Activated CD4-positive, alpha-beta T cell treated with anti-CD3 and anti-CD28 coated beads for 36 hours (primary cell): ENCODE measurements at regions not wholly inside any gene's neighbourhood (a gene's known extent, or its start where the extent isn't known, plus 50 kb on each side); places are given as distances from the start of the nearest gene placed in this dataset.

Source experiments
- ATAC-seq: fragments of 200-7000 bp; cut with Tn5 transposase; one replicate; pipeline ENCODE4 v1.10.0; 2021; ENCODE audit warnings: mild to moderate bottlenecking, moderate library complexity
- CTCF ChIA-PET: fragments of 350-600 bp; sonication (Branson Sonifier 250); formaldehyde crosslinking; loops from one replicate; lab custom pipeline; 2021; ENCODE audit warnings: antibody characterized with exemption; lab: Charles Lee
- POLR2A ChIA-PET: fragments of 350-600 bp; sonication (Branson Sonifier 250); formaldehyde crosslinking; loops from one replicate; lab custom pipeline; 2021; ENCODE audit warnings: antibody characterized with exemption, inconsistent platforms; lab: Charles Lee
- DNase-seq: peaks from one replicate; pipeline ENCODE4 v3.0.0-alpha.2; 2020
- H3K27ac Mint-ChIP-seq: one replicate; pipeline ENCODE4 v1.8.0; 2021; ENCODE audit warnings: mixed read lengths
- H3K27me3 Mint-ChIP-seq: one replicate; pipeline ENCODE4 v1.8.0; 2021; ENCODE audit warnings: mixed read lengths
- H3K36me3 Mint-ChIP-seq: one replicate; pipeline ENCODE4 v1.8.0; 2021; ENCODE audit warnings: low read depth, mixed read lengths
- H3K4me1 Mint-ChIP-seq: one replicate; pipeline ENCODE4 v1.8.0; 2021; ENCODE audit warnings: mixed read lengths
- H3K4me3 Mint-ChIP-seq: one replicate; pipeline ENCODE4 v1.8.0; 2021; ENCODE audit warnings: mild to moderate bottlenecking, moderate library complexity, mixed read lengths
- H3K9me3 Mint-ChIP-seq: one replicate; pipeline ENCODE4 v1.8.0; 2021; ENCODE audit warnings: low read depth, mixed read lengths
- intact Hi-C, 2 experiments: fragments of 100-400 bp; cut with DNase I in 1 of 2; cut with micrococcal nuclease in 1 of 2; formaldehyde crosslinking; loops; one replicate each; pipeline versions ENCODE4 v1.14.2 to v1.15.1; 2022 to 2024; cut with DNase I, micrococcal nuclease

GRCh38 chr11:107252429-107253161, 205.0 kb downstream of the CWF19L2 start:
- DNase-seq: no peak
- H3K4me3 Mint-ChIP-seq: no peak overlapping the region
- H3K9me3 Mint-ChIP-seq: no peaks in the 10 kb centered on the region
- ChIA-PET CTCF (interaction anchor here (0.8 kb wide), 1 partner anchor 97 kb away, joined by 3 read pairs; no protein-coding TSS in a partner anchor), POLR2A (no interaction called here)
- peaks cover 3% of the 10 kb centered on the region for H3K27me3 Mint-ChIP-seq
- H3K27ac Mint-ChIP-seq: no peak overlapping the region
- intact Hi-C loops: no loop called here
- ATAC-seq: no peak
- no peaks in the 10 kb centered on the region for H3K36me3 Mint-ChIP-seq
- H3K4me1 Mint-ChIP-seq: no peaks in the 10 kb centered on the region

DNA sequence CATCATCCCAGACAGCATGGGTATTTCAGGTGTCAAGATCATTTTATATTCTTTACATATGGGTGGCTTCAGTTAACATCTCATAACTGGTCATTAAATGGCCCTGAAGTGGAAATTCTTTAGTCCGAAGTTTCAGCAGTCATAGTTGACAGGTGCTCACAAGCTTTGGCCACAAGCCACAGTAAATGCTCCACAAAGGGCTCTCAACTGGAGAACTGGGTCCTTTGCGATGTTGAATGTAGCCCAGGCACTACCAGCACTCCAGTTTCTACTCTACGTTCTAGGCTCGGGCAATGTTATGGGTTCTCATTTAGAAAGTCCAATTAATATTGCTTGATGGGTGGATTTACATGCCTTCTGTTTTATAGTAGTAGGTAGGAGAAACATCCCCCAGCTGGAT, 206.3 kb downstream of the CWF19L2 start:
- intact Hi-C loops: no loop called here
- Mint-ChIP-seq H3K27me3 (peaks cover 3% of the 10 kb centered on the region), H3K4me3 (no peak overlapping the region), H3K27ac (no peak overlapping the region), H3K9me3 (no peaks in the 10 kb centered on the region), H3K36me3 (no peaks in the 10 kb centered on the region), H3K4me1 (no peaks in the 10 kb centered on the region)
- DNase-seq (no peak), ATAC-seq (no peak)
- CTCF ChIA-PET: interaction anchor here (0.7 kb wide), 1 partner anchor 17 kb away, joined by 3 read pairs; no protein-coding TSS in a partner anchor
- POLR2A ChIA-PET: no interaction called here

GRCh38 chr11:107250017-107250416, 207.6 kb downstream of the CWF19L2 start:
- POLR2A ChIA-PET: no interaction called here
- Mint-ChIP-seq H3K9me3 (no peaks in the 10 kb centered on the region), H3K27me3 (peaks cover 3% of the 10 kb centered on the region), H3K4me1 (no peaks in the 10 kb centered on the region), H3K27ac (no peak overlapping the region), H3K36me3 (no peaks in the 10 kb centered on the region), H3K4me3 (no peak overlapping the region)
- intact Hi-C loops: no loop called here
- ATAC-seq: no peak
- CTCF ChIA-PET: no interaction called here
- DNase-seq: no peak

GRCh38 chr11:107249054-107249453, 208.6 kb downstream of the CWF19L2 start:
- H3K36me3 Mint-ChIP-seq: no peaks in the 10 kb centered on the region
- no peak for ATAC-seq
- POLR2A ChIA-PET: no interaction called here

DNA sequence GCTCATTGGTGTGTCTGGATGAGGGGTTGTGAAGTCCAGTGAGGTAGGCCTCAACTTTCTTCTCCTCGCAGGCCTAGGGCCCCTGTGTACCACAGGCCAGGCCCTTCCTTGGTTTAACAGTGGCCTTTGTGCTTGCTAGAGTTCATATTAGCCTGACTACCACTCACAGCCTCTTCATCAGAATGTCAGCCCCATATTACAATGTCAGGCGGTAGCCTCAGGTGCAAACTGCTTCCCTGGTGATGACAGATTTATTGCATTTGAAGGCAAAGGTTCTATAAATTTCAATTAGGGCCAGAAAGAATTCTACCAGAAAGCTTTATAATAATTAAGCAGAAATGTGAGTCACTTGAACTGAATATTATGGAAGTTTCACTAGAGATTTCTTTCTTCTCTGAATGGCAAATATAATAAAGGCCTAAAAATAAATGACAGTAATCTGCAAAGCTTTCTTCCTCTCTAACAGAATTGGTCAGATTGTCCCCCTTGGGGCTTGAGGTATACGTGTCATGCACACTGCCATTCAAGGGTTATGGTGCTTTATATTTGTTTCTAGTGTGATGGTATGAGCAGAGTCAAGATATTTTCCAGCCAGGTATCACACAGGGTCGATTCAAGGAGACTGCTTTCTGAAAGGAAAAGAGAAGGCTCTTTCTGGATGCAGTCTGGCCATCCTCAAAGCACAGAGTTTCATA, 210.3 kb downstream of the CWF19L2 start:
- Mint-ChIP-seq H3K27me3 (no peaks in the 10 kb centered on the region), H3K4me3 (no peak overlapping the region), H3K9me3 (no peaks in the 10 kb centered on the region), H3K4me1 (no peaks in the 10 kb centered on the region), H3K36me3 (no peaks in the 10 kb centered on the region), H3K27ac (no peak overlapping the region)
- no peak for ATAC-seq
- ChIA-PET POLR2A (no interaction called here), CTCF (interaction anchor here (0.8 kb wide), 1 partner anchor 1542 kb away, joined by 3 read pairs; no protein-coding TSS in a partner anchor)
- intact Hi-C loops: no loop called here
- DNase-seq: no peak

More at GRCh38 chr11:107249054-107249453, 208.6 kb downstream of the CWF19L2 start:
- H3K27ac Mint-ChIP-seq: no peak overlapping the region
- no peak for DNase-seq
- no peaks in the 10 kb centered on the region for H3K9me3 Mint-ChIP-seq
- CTCF ChIA-PET: no interaction called here
- H3K4me1 Mint-ChIP-seq: no peaks in the 10 kb centered on the region
- H3K4me3 Mint-ChIP-seq: no peak overlapping the region
- H3K27me3 Mint-ChIP-seq: no peaks in the 10 kb centered on the region
- intact Hi-C loops: no loop called here

- CTCF ChIA-PET: no interaction called here
- POLR2A ChIA-PET: no interaction called here
- no peaks in the 10 kb centered on the region for H3K36me3 Mint-ChIP-seq
These were observed 213.7 kb downstream of the CWF19L2 start for GRCh38 chr11:107243929-107244328.

GRCh38 chr11:107232451-107232850, 214.2 kb upstream of the GUCY1A2 start:
- intact Hi-C loops: no loop called here
- ChIA-PET POLR2A (no interaction called here), CTCF (no interaction called here)
- DNase-seq (no peak), ATAC-seq (no peak)
- no peaks in the 10 kb centered on the region for H3K4me1 Mint-ChIP-seq
- no peaks in the 10 kb centered on the region for H3K27me3 Mint-ChIP-seq
- no peak overlapping the region for H3K4me3 Mint-ChIP-seq
- H3K27ac Mint-ChIP-seq: no peak overlapping the region
- no peaks in the 10 kb centered on the region for H3K36me3 Mint-ChIP-seq
- H3K9me3 Mint-ChIP-seq: peaks cover 9% of the 10 kb centered on the region

More at GRCh38 chr11:107243929-107244328, 213.7 kb downstream of the CWF19L2 start:
- intact Hi-C loops: no loop called here
- Mint-ChIP-seq H3K4me1 (no peaks in the 10 kb centered on the region), H3K9me3 (no peaks in the 10 kb centered on the region), H3K27ac (no peak overlapping the region), H3K27me3 (no peaks in the 10 kb centered on the region), H3K4me3 (no peak overlapping the region)
- ATAC-seq (no peak), DNase-seq (no peak)

DNA sequence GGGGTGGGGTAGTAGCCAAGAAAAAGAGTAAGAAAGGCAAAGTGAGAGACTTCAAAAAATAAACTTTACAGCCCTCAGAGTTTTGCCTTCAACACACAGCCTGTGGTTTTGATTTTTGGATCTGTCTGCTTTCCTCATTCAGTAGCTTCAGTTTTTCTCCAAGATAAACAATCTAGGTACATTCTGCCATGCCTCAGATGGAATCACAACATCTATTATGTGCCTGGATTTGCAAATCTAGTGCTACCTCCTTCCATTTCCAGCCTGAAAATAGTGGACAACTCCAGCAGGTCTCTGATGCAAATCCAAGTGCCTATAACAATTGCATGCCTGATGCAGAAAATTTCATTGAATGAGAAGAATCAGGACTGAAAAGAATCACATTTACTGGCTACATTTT, 206.6 kb upstream of the GUCY1A2 start:
- H3K36me3 Mint-ChIP-seq: no peaks in the 10 kb centered on the region
- no peaks in the 10 kb centered on the region for H3K4me1 Mint-ChIP-seq
- intact Hi-C loops: no loop called here
- no peak for DNase-seq
- peaks cover 3% of the 10 kb centered on the region for H3K27me3 Mint-ChIP-seq
- no peak overlapping the region for H3K4me3 Mint-ChIP-seq
- ChIA-PET POLR2A (no interaction called here), CTCF (no interaction called here)
- H3K27ac Mint-ChIP-seq: no peak overlapping the region
- peaks cover 4% of the 10 kb centered on the region for H3K9me3 Mint-ChIP-seq
- no peak for ATAC-seq

GRCh38 chr11:107222916-107223460, 204.7 kb upstream of the GUCY1A2 start:
- ATAC-seq (no peak), DNase-seq (no peak)
- intact Hi-C loops: no loop called here
- no peaks in the 10 kb centered on the region for H3K4me1 Mint-ChIP-seq
- CTCF ChIA-PET: no interaction called here
- no peak overlapping the region for H3K27ac Mint-ChIP-seq
- H3K27me3 Mint-ChIP-seq: peaks cover 3% of the 10 kb centered on the region
- H3K4me3 Mint-ChIP-seq: no peak overlapping the region
- no peaks in the 10 kb centered on the region for H3K36me3 Mint-ChIP-seq
- no peaks in the 10 kb centered on the region for H3K9me3 Mint-ChIP-seq
- POLR2A ChIA-PET: no interaction called here

GRCh38 chr11:107222431-107222830, 204.2 kb upstream of the GUCY1A2 start:
- intact Hi-C loops: no loop called here
- DNase-seq (no peak), ATAC-seq (no peak)
- ChIA-PET POLR2A (no interaction called here), CTCF (no interaction called here)
- Mint-ChIP-seq H3K9me3 (no peaks in the 10 kb centered on the region), H3K36me3 (no peaks in the 10 kb centered on the region), H3K4me3 (no peak overlapping the region), H3K4me1 (no peaks in the 10 kb centered on the region), H3K27me3 (peaks cover 3% of the 10 kb centered on the region), H3K27ac (no peak overlapping the region)

DNA sequence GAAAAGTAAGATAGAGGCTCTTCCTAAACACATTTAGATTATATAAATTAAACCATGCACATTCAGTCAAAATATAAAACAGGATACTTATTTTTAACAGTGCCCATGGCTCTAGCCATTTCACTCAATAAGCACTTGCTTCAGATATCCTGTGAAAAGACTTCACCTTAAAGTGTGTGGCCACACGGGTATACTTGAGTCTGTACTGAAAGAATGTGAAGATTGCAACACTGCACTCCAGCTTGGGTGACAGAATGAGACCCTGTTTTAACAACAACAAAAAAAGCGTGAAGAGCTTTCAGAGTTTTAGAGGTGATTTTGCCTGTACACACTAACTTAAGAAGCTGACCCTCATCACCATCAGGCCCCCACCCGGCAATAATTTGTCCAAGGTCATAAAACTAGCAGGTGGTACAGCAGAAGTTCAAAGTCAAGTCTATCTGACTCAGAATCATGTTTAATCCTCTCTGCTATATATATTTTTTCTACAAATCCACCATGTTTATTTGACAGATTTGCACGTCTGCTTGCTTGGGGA, 203.5 kb upstream of the GUCY1A2 start:
- Mint-ChIP-seq H3K4me3 (no peak overlapping the region), H3K27ac (no peak overlapping the region), H3K9me3 (no peaks in the 10 kb centered on the region), H3K27me3 (peaks cover 3% of the 10 kb centered on the region), H3K36me3 (no peaks in the 10 kb centered on the region), H3K4me1 (no peaks in the 10 kb centered on the region)
- DNase-seq (no peak), ATAC-seq (no peak)
- intact Hi-C loops: no loop called here
- POLR2A ChIA-PET: no interaction called here
- CTCF ChIA-PET: no interaction called here
